ENCODE measurements at regions not wholly inside any gene's neighbourhood (a gene's known extent, or its start where the extent isn't known, plus 50 kb on each side); places are given as distances from the start of the nearest gene placed in this dataset.

DNA sequence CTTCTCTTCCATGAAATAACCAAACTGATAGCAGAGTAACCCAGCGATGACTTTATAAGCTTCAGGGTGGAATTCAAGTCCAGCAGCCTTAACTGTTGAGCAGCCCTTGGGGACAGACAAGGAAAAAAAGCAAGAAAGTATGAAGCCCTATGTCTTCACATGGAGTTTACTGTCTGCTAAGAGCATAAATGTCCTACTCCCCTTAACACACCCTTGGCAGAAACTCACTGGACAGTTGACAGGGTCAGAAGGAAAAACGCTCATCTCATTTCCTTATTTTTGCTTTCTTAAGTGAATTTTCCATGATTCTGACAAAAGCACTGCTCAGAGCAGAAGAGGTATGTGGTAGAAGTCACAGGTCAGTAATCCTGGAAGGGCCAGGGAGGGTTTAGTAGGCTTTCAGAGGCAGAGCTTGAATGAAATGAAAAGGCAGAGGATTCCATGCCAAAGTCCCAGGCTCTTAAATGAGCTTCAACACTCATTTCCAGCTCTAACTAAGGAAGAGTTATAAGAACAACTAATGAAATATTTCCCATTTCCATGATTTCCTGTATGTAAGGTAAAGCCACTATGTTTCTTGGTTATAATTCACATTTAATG lies 683.3 kb upstream of the KLHL29 start:
- no peaks in the 10 kb centered on the region for H3K27me3 ChIP-seq (replicated peaks; ENCODE audit: insufficient read depth)
- DNase-seq (ENCODE audit: low spot score) = no peak
- TF ChIP-seq CTCF (IDR thresholded peaks at IDR 0.05) (no peak), POLR2AphosphoS5 (IDR thresholded peaks at IDR 0.05) (no peak), POLR2A (IDR thresholded peaks at IDR 0.05) (no peak)
- H3K9me3 ChIP-seq = no peaks in the 10 kb centered on the region
- H3K36me3 ChIP-seq = no peaks in the 10 kb centered on the region
- no peaks in the 10 kb centered on the region for H3K4me1 ChIP-seq (replicated peaks)
- intact Hi-C loops (cut with DNase I) = no loop called here
- H3K4me3 ChIP-seq = no peak overlapping the region
- H3K27ac ChIP-seq = no peak overlapping the region
- WGBS = 65% methylated on average over 2 of the region's 2 CpGs

DNA sequence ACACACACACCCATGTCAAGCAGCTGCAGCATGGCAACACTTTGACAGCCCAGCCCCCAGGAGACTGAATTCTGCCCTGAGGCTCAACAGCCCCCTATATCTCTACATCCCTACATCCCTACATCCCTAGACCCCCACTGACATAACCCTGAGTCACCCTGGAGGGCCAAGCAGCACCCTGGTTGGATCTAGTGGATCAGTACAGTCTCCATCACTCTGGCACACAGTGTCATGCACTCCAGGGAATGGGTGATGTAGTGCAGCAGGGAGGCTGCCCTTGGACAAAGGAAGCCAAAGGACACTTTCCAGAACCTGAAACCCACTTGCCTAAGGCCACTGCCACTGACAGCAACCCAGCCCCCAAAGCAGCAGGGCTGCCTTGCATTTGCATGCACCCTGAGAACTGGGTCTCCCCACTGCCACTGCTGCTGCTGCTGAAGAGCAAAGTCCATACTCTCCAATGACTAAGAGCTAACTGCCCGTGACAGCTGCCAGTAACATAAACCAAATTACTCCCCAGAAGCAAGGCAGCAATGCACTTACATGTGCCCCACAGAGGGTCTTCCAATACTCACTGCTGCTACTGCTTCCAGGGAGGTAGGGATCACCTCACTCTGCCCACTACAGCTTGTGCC lies 681.6 kb upstream of the KLHL29 start:
- no peak overlapping the region for H3K4me3 ChIP-seq
- TF ChIP-seq POLR2AphosphoS5 (IDR thresholded peaks at IDR 0.05) = no peak
- TF ChIP-seq POLR2A (IDR thresholded peaks at IDR 0.05) = no peak
- no peak for TF ChIP-seq CTCF (IDR thresholded peaks at IDR 0.05)
- WGBS = 88% methylated on average over 1 of the region's 1 CpG
- H3K36me3 ChIP-seq = no peaks in the 10 kb centered on the region
- DNase-seq (ENCODE audit: low spot score) = no peak
- intact Hi-C loops (cut with DNase I) = no loop called here
- H3K27me3 ChIP-seq (replicated peaks; ENCODE audit: insufficient read depth) = no peaks in the 10 kb centered on the region
- H3K9me3 ChIP-seq = no peaks in the 10 kb centered on the region
- H3K27ac ChIP-seq = no peak overlapping the region
- no peaks in the 10 kb centered on the region for H3K4me1 ChIP-seq (replicated peaks)

DNA sequence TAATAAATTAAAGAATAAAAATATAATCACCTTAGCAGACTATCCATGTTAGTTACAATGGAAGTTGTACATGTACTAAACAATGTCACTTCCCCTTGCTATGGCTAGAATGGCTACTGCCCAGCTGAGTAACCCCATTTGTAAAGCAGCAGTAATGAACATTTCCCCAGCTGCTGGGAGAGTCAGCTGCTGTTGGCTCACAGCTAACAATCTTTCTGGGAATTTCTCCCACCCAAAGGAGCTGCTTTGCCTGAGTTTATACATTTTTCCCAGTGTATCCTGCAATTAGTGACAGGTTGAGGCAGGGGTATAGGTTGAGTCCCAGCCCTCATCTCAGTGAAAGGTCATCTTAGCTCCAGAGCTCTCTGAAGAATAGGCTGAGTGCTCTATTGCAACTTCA lies 665.6 kb upstream of the KLHL29 start:
- TF ChIP-seq POLR2A (IDR thresholded peaks at IDR 0.05) (no peak), CTCF (IDR thresholded peaks at IDR 0.05) (no peak), POLR2AphosphoS5 (IDR thresholded peaks at IDR 0.05) (no peak)

DNA sequence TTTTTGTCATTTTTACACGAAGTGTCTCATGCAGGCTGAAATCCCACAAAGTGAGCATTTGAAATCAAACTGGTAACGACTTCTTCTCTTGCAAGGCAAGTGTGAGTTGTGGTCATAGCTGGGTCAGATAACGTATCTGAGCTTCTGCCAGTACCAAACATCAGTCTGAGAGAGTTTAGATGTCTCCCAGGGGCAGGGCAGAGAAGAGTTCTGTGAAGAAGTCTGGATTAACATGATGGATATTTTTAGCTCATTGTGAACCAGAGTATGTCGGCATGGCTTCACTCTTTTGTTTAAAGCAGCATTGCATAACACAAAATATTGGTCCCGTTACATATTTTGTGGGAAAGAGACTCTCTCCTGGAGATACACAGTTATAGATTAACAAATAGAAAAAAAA lies 655.5 kb upstream of the KLHL29 start:
- Histone ChIP-seq H3K9me3 (no peaks in the 10 kb centered on the region), H3K27ac (no peak overlapping the region), H3K27me3 (replicated peaks; ENCODE audit: insufficient read depth) (no peaks in the 10 kb centered on the region), H3K4me1 (replicated peaks) (no peaks in the 10 kb centered on the region), H3K36me3 (no peaks in the 10 kb centered on the region), H3K4me3 (no peak overlapping the region)
- 70% methylated on average over 5 of the region's 5 CpGs for WGBS
- intact Hi-C loops (cut with DNase I) = no loop called here
- no peak for TF ChIP-seq CTCF (IDR thresholded peaks at IDR 0.05)
- no peak for TF ChIP-seq POLR2AphosphoS5 (IDR thresholded peaks at IDR 0.05)
- no peak for DNase-seq (ENCODE audit: low spot score)

More for the DNA sequence above, 665.6 kb upstream of the KLHL29 start:
- Histone ChIP-seq H3K36me3 (no peaks in the 10 kb centered on the region), H3K27me3 (replicated peaks; ENCODE audit: insufficient read depth) (no peaks in the 10 kb centered on the region), H3K9me3 (no peaks in the 10 kb centered on the region), H3K27ac (no peak overlapping the region), H3K4me3 (no peak overlapping the region), H3K4me1 (replicated peaks) (no peaks in the 10 kb centered on the region)
- no peak for DNase-seq (ENCODE audit: low spot score)
- intact Hi-C loops (cut with DNase I) = no loop called here

GRCh38 chr2:22734373-22735045 lies 650.5 kb upstream of the KLHL29 start:
- Histone ChIP-seq H3K9me3 (no peaks in the 10 kb centered on the region), H3K27ac (no peak overlapping the region), H3K27me3 (replicated peaks; ENCODE audit: insufficient read depth) (no peaks in the 10 kb centered on the region), H3K36me3 (no peaks in the 10 kb centered on the region), H3K4me3 (no peak overlapping the region), H3K4me1 (replicated peaks) (no peaks in the 10 kb centered on the region)
- intact Hi-C loops (cut with DNase I) = no loop called here
- TF ChIP-seq CTCF (IDR thresholded peaks at IDR 0.05) (no peak), POLR2A (IDR thresholded peaks at IDR 0.05) (no peak), POLR2AphosphoS5 (IDR thresholded peaks at IDR 0.05) (no peak)
- 96% methylated on average over 1 of the region's 1 CpG for WGBS
- no peak for DNase-seq (ENCODE audit: low spot score)
